HPDE6-E6E7 (cell line): ENCODE measurements at regions not wholly inside any gene's neighbourhood (a gene's known extent, or its start where the extent isn't known, plus 50 kb on each side); places are given as distances from the start of the nearest gene placed in this dataset.

Source experiments
- DNase-seq: peaks from one replicate; pipeline ENCODE4 v3.0.0; 2011; ENCODE audit warnings: missing footprints; ENCODE audit errors: extremely low spot score

- no peak for DNase-seq
These were observed 77.2 kb upstream of the ADARB2 start for GRCh38 chr10:1814556-1814955.

DNA sequence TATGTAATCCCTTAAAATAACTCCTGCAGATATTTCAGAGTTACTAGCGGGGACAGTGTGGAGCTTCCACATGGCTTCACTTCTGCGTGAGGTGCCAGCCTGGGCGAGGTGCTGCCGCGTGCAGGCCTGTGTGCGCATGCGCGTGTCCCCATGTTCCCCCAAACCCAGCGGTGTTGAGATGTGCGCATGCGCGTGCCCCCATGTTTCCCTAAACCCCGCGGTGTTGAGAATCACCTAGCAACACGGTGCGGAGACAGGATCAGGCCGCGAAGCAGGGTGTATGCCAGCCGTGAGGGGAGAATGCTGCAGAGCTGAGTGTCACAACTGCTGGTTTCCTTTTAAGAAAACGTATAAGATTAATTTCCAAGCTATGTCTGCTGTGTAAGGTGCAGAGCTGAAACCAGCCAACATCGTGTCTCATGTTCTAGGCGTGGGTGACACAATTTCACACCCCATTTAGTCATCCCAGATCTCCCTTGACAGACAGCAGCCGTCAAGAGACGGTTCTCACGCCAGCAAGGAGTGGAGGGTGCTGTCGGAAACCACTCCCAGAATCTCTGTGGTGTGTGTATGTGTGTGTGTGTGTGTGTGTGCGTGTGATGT lies 71.9 kb upstream of the ADARB2 start:
- DNase-seq: no peak

DNA sequence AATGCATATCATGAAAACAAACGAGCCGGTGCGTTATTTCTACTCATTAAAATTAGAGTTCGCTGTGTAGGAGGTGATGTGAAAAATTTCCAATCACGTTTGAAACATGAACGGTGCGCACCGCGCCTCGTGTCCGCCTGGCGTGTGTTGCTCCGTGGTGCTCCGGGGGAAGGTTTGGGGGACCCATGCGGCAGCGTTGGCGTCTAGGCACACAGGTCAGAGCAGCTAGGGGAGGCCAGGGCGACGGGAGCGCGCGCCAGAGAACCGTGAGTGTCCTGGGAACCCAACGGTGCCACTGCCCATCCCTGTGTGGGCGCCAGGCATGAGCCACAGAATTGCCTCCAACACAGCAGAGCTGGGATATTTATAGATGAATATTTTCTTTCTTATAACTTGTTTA lies 70.6 kb upstream of the ADARB2 start:
- DNase-seq: no peak

GRCh38 chr10:1807196-1807595 lies 69.9 kb upstream of the ADARB2 start:
- DNase-seq: no peak

GRCh38 chr10:1802413-1802812 lies 65.1 kb upstream of the ADARB2 start:
- DNase-seq: no peak

GRCh38 chr10:1788401-1788800 lies 51.1 kb upstream of the ADARB2 start:
- DNase-seq: no peak
